HG03558 (cell line): ENCODE measurements at regions not wholly inside any gene's neighbourhood (a gene's known extent, or its start where the extent isn't known, plus 50 kb on each side); places are given as distances from the start of the nearest gene placed in this dataset.
"Not testable (repeated sequence)": the region's sequence is repeated elsewhere in the genome, so short reads cannot be mapped to it uniquely, and the experiment has no call there.

ENCODE experiments used
- ATAC-seq: cut with Tn5 transposase; IDR thresholded peaks from one replicate; pipeline ENCODE4 v1.9.1; 2021; ENCODE audit warnings: moderate number of reproducible peaks; ENCODE audit not compliant: unreplicated experiment; ENCODE audit errors: extremely low read depth

- no peak for ATAC-seq
Observed at GRCh38 chr16:85234310-85235204, 122.3 kb upstream of the CIBAR2 start.

GRCh38 chr16:85235991-85236817 is 123.9 kb upstream of the CIBAR2 start:
- no peak for ATAC-seq

- no peak for ATAC-seq
Observed at GRCh38 chr16:85236818-85237150, 124.5 kb upstream of the CIBAR2 start.

GRCh38 chr16:85237817-85238216 is 125.5 kb upstream of the CIBAR2 start:
- no peak for ATAC-seq

- ATAC-seq = no peak
Observed at GRCh38 chr16:85238233-85238647, 126.0 kb upstream of the CIBAR2 start.

- no peak for ATAC-seq
Observed at GRCh38 chr16:85239239-85239638, 127.0 kb upstream of the CIBAR2 start.

- ATAC-seq = no peak
Observed at GRCh38 chr16:85239871-85240270, 127.6 kb upstream of the CIBAR2 start.

- no peak for ATAC-seq
Observed at GRCh38 chr16:85240982-85241924, 129.0 kb upstream of the CIBAR2 start.

- no peak for ATAC-seq
Observed at GRCh38 chr16:85242140-85242539, 129.9 kb upstream of the CIBAR2 start.

- ATAC-seq = no peak
Observed at GRCh38 chr16:85243308-85243707, 131.0 kb upstream of the CIBAR2 start.

GRCh38 chr16:85244452-85244851 is 132.2 kb upstream of the CIBAR2 start:
- not testable (repeated sequence) for ATAC-seq

- no peak for ATAC-seq
Observed at GRCh38 chr16:85245307-85246172, 133.3 kb upstream of the CIBAR2 start.

GRCh38 chr16:85246473-85246872 is 134.2 kb upstream of the CIBAR2 start:
- no peak for ATAC-seq

GRCh38 chr16:85246973-85247372 is 134.7 kb upstream of the CIBAR2 start:
- ATAC-seq = no peak

- ATAC-seq = no peak
Observed at GRCh38 chr16:85248342-85248741, 136.1 kb upstream of the CIBAR2 start.

- no peak for ATAC-seq
Observed at GRCh38 chr16:85248857-85249256, 136.6 kb upstream of the CIBAR2 start.

- no peak for ATAC-seq
Observed at GRCh38 chr16:85249418-85250146, 137.3 kb upstream of the CIBAR2 start.

- no peak for ATAC-seq
Observed at GRCh38 chr16:85250147-85250463, 137.8 kb upstream of the CIBAR2 start.
